ENCODE measurements at regions not wholly inside any gene's neighbourhood (a gene's known extent, or its start where the extent isn't known, plus 50 kb on each side); places are given as distances from the start of the nearest gene placed in this dataset.

- Mint-ChIP-seq H3K36me3 (ENCODE audit: unreplicated experiment) (no peaks in the 10 kb centered on the region), H3K9me3 (ENCODE audit: unreplicated experiment) (no peaks in the 10 kb centered on the region), H3K4me1 (ENCODE audit: low read depth, unreplicated experiment) (peaks cover 18% of the 10 kb centered on the region), H3K4me3 (ENCODE audit: unreplicated experiment) (no peak overlapping the region), H3K27ac (ENCODE audit: unreplicated experiment) (no peak overlapping the region), H3K27me3 (ENCODE audit: unreplicated experiment) (no peaks in the 10 kb centered on the region)
- no peak for TF ChIP-seq CTCF (IDR thresholded peaks at IDR 0.05; ENCODE audit: partially characterized antibody, unreplicated experiment)
- no peak for DNase-seq
These were observed 161.7 kb downstream of the IRF8 start for GRCh38 chr16:86060381-86061317.

GRCh38 chr16:86061318-86061695 lies 162.3 kb downstream of the IRF8 start:
- Mint-ChIP-seq H3K4me3 (ENCODE audit: unreplicated experiment) (no peak overlapping the region), H3K4me1 (ENCODE audit: low read depth, unreplicated experiment) (peaks cover 24% of the 10 kb centered on the region), H3K27me3 (ENCODE audit: unreplicated experiment) (no peaks in the 10 kb centered on the region), H3K9me3 (ENCODE audit: unreplicated experiment) (no peaks in the 10 kb centered on the region), H3K36me3 (ENCODE audit: unreplicated experiment) (no peaks in the 10 kb centered on the region), H3K27ac (ENCODE audit: unreplicated experiment) (no peak overlapping the region)
- no peak for TF ChIP-seq CTCF (IDR thresholded peaks at IDR 0.05; ENCODE audit: partially characterized antibody, unreplicated experiment)
- DNase-seq: no peak

GRCh38 chr16:86061721-86062120 lies 162.8 kb downstream of the IRF8 start:
- Mint-ChIP-seq H3K27me3 (ENCODE audit: unreplicated experiment) (no peaks in the 10 kb centered on the region), H3K27ac (ENCODE audit: unreplicated experiment) (no peak overlapping the region), H3K9me3 (ENCODE audit: unreplicated experiment) (no peaks in the 10 kb centered on the region), H3K4me3 (ENCODE audit: unreplicated experiment) (no peak overlapping the region), H3K4me1 (ENCODE audit: low read depth, unreplicated experiment) (peaks cover 26% of the 10 kb centered on the region), H3K36me3 (ENCODE audit: unreplicated experiment) (no peaks in the 10 kb centered on the region)
- DNase-seq: no peak
- no peak for TF ChIP-seq CTCF (IDR thresholded peaks at IDR 0.05; ENCODE audit: partially characterized antibody, unreplicated experiment)

- Mint-ChIP-seq H3K27me3 (ENCODE audit: unreplicated experiment) (no peaks in the 10 kb centered on the region), H3K27ac (ENCODE audit: unreplicated experiment) (no peak overlapping the region), H3K4me1 (ENCODE audit: low read depth, unreplicated experiment) (peaks cover 30% of the 10 kb centered on the region), H3K9me3 (ENCODE audit: unreplicated experiment) (no peaks in the 10 kb centered on the region), H3K4me3 (ENCODE audit: unreplicated experiment) (no peak overlapping the region), H3K36me3 (ENCODE audit: unreplicated experiment) (no peaks in the 10 kb centered on the region)
- no peak for DNase-seq
- TF ChIP-seq CTCF (IDR thresholded peaks at IDR 0.05; ENCODE audit: partially characterized antibody, unreplicated experiment): no peak
These were observed 163.5 kb downstream of the IRF8 start for GRCh38 chr16:86062271-86062965.

Data from glutamatergic neuron (in vitro differentiated cells).